Mucosa of gallbladder (tissue), 1 donor: ENCODE measurements at regions not wholly inside any gene's neighbourhood (a gene's known extent, or its start where the extent isn't known, plus 50 kb on each side); places are given as distances from the start of the nearest gene placed in this dataset.
A peak's percentile ranks its signal among the peaks of the same experiment; 100 is the strongest.

Experiments used
- DNase-seq: peaks from one replicate; pipeline ENCODE4 v3.0.0-alpha.2; 2020; ENCODE audit warnings: low spot score
- donor health status: DM: no; HTN: no; CAD: no.

DNA sequence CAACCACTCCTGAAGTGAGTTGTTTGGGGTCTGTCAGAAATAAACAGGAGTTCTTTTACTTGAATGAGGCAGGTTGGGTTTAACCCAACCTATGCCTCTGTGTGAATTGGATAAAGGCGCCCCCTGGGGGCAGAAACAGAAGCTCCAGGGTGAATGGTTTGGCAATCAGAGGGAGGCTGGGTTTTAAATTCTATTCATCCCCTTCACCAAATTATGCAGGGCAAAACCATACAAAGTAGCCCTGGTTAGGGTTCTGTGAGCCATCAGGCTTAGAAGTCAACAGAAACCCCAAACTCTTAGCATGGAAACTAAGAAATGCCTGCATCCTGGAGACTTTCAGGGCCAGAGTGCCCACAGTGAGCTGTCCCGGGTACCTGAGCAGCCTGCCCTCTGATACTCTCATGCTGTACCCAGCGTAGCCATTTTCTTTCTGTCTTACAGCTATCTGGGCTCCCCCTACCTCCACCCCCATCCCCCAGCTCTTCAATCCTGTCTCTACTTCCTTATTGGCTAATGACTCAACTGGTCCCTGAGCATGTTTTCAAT lies 241.5 kb downstream of the ICOS start:
- peak; percentile 35 for DNase-seq

GRCh38 chr2:204180649-204181048 lies 244.1 kb downstream of the ICOS start:
- DNase-seq: no peak

DNA sequence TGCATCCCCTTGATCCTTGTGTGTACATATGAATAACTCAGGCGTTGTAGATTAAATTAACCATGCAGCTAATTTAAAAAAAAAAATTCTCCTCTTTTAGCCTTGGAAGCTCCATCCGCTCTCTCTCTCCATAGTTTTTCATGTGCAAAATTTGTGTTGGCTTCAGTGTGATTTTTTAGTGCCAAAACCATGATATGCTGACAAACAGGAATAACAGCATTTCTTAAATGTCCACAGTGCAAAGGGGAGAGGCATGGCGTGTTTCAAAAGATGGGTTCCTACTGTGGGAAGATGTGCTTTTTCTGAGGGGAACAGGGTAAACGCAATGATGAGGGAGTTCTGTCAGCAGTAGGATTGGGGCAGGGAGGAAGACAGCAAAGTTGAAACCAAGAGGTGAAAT lies 247.0 kb downstream of the ICOS start:
- DNase-seq: no peak

- no peak for DNase-seq
Measured at GRCh38 chr2:204184226-204184625, 247.7 kb downstream of the ICOS start.

DNA sequence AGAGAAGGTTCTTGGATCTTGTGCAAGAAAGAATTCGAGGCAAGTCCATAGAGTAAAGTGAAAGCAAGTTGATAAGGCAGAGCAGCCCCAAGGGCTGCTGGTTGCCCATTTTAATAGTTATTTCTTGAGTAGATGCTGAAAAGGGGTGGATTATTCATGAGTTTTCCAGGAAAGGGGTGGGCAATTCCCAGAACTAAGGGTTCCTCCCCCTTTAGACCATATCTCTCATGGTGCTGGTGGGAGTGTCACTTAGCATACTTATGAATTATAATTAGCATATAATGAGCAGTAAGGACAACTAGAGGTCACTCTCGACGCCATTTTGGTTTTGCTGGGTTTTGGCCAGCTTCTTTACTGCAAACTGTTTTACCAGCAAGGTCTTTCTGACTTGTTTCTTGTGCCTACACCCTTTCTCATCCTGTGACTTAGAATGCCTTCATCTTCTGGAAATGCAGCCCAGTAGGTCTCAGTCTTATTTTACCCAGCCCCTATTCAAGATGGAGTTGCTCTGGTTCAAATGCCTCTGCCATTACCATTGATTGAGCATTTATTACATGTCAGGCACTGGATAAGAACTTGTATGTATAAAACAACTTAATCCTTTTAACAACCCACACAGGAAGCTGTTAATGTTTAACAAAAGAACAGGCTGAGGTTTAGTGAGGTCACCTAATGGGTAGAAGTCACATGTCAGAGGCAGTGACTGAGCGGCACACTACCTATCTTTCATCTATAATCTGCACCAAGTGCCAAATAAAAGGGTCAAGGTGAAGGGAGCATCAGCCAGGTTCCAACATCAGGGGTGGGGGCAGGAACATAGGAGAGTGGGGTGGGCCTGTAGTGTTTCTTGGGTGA lies 250.9 kb downstream of the ICOS start:
- peak; percentile 19 for DNase-seq

DNA sequence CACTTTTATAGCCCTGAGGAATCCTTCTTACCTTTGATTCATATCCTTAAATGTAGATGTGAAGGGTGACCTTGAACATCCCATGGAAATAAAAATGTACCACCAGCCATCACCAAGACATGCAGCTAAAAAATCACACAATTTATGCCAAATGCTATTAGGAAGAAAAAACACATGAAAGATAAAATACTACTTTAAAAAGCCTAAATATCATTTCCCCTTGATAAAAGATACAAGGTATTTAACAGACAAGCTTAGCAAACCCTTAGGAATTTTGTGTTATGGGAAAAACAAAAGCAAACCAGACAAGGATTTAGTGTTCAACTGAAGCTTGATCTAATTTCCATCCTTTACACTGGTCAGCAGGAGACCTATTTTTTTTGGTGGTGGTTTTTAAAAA lies 255.0 kb downstream of the ICOS start:
- DNase-seq: no peak

DNA sequence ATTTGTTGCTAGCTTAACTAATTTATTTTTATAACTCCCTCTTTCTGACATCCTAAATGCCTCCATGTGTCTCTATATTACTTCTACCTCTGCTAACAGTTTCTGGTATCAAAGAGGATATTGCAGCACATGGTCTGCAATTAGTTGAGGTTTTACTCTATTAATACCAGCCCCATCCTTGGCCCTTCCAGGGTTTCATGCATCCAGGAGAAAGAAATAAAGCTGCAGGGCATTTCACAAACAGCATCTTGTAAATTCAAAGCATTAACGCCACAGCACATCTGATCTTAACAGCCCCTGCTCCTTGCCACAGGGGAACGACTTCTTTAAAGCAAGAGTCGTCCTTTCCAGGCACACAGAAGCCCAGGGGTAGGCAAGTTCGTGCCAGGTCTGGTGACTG lies 258.9 kb downstream of the ICOS start:
- no peak for DNase-seq

DNA sequence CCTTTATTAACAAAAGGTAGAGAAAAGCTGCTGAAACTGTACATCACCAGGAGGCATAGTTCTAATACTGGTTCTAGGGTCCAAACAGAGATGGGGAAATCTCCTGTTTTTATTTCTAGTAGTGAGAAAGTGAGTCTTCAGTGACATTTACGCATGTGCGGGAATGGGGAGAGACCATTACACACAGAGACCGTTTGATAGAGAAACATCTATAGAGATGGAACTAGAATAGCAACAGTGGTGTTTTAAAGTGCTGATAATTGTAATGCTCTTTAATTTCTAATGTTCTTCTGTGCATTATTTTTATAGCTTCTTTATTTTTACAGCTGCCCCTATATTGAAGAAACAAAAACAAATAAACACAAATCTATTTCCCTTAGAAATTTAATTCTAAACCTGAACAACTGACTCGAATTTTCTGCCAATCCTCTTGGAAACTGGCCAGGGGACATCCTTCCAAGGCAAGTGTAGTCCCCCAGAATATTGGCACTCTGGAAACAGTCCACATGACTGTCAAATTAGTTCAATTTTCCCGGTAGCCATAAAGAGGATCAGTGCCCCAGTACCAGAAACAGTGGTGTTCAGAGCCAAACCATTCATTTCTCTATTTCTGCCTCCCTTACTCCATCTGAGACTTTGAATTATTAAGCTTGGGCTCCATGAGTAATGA lies 260.9 kb downstream of the ICOS start:
- DNase-seq: no peak

- DNase-seq: no peak
Measured at GRCh38 chr2:204199357-204199756, 262.8 kb downstream of the ICOS start.

- DNase-seq: no peak
Measured at GRCh38 chr2:204201507-204201906, 264.9 kb downstream of the ICOS start.

- no peak for DNase-seq
Measured at GRCh38 chr2:204202253-204202652, 265.7 kb downstream of the ICOS start.

GRCh38 chr2:204203704-204204103 lies 267.1 kb downstream of the ICOS start:
- no peak for DNase-seq

DNA sequence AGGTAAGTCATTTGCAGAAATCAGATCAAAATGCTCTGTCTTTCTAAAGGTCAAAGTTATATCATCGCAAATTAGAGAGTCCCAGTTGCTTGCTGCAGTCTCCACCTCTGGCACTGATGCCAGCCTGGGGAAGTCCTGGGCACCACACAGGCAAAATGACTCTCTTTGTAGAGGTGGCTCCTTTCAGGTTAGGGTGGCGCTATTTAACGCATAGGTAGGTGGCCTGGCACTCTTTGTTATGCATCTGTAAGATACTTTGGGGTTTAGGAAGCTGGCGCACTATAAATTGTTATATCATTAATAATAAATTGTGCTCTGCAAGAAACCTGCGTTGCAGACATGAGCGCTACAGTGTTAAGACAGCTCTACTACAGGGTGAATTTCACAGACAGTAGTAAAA lies 268.5 kb downstream of the ICOS start:
- DNase-seq: no peak

DNA sequence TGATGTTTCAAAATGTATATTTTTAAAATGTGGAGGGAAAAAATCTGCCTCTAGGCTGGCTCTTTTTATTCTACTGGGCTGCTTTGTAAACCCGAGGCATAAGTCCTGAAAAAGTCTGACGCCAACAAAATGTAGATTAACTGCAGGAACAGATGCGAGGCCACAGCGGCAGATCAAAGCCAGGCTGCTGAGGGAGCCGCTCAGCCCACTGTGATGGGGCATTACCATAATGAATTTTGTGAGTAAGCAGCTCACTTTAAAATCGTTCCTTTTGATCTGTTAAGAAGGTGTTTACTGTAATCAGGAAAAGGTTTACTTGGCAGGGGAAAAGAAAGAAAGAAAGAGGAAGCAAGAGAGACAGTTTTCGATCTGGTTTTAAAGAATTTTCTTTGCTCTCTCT lies 269.0 kb downstream of the ICOS start:
- no peak for DNase-seq

- no peak for DNase-seq
Measured at GRCh38 chr2:204207866-204208265, 271.3 kb downstream of the ICOS start.

GRCh38 chr2:204213588-204213987 lies 277.0 kb downstream of the ICOS start:
- DNase-seq: no peak

DNA sequence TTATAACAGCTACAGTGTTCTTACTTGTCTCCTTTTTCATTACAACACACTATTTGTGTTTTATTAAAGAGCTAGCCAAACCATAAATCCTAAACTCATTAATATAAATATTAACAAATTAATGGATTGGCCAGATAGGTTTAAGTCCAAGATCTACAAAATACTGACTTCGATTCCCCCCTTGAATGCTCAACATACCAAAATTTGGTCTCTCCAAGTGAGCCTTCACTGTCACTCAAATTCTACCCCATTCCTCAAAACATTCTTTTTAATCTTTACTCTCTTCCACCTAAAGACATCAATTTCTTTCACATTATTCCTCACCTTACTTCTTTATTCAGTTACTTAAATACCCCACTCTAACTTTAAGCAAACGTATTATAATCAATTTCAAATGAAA lies 281.5 kb downstream of the ICOS start:
- no peak for DNase-seq

DNA sequence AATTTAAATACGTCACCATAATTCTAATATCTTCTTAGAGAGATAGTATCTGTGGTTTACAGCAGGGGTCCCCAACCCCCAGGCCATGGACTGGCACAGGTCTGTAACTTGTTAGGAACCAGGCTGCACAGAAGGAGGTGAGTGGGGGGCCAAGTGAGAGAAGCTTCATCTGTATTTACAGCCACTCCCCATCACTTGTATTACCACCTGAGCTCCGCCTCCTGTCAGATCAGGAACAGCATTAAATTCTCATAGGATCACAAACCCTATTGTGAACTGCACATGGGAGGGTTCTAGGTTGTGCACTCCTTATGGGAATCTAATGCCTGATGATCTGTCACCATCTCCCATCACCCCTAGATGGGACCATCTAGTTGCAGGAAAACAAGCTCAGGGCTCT lies 282.6 kb downstream of the ICOS start:
- DNase-seq: no peak

DNA sequence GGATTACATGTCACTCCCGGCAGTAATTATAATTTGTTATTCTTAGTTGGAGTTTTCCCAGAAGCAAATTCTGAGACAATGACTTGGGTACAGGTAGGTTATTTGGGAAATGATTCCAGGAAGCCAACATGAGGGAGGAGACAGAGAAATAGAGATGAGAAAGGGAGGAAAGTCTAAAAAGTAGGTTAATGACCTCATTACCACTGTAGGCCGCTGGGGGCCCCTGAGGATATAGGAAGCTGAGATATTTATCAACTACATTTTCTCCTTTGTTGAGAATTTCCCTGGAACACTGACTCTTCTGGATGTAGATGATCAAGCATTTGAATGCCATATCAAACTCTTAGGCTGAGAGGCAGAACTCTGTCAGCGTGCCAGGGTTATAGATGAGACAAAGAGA lies 284.3 kb downstream of the ICOS start:
- no peak for DNase-seq

- no peak for DNase-seq
Measured at GRCh38 chr2:204223046-204223445, 286.5 kb downstream of the ICOS start.

DNA sequence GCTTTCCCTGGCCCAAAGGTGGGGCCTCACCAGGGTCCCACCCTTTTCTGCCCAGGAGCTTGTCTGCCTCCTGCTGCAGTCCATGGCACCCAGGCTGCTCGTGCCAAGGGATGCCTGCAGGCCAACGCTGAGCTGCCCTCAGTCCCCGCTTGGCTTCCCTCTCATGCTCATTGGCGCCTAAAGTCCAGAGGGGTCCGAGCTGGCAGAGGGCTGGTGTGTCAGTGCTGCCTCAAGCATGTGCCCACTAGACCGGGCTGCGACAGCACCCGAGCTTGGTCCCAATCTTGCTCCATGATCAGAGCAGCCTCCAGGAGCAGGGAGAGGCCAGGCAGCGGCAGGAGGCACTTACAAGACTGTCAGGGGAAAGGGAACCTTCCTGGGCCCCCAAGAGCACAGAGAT lies 287.0 kb downstream of the ICOS start:
- DNase-seq: no peak

DNA sequence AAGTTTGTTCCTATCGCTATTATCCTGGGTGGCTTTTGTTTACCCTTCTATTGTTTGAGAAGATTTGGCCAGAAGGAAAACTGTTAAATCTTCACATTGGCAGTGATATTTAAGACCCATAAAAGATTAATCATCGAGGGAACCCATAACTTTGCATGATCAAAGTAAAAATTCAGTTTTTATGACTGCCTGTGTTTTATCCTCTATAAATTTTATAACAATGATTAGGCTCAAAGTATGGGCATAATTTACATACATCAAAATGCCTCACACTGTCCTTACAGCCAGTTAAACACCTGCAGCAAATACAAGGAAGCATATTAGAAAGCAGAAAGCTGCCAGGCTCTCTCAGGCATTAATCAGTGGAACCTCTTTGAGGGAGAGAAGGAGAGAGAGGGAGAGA lies 289.1 kb downstream of the ICOS start:
- no peak for DNase-seq

GRCh38 chr2:204226305-204226880 lies 289.8 kb downstream of the ICOS start:
- DNase-seq: no peak
